ENCODE measurements at regions not wholly inside any gene's neighbourhood (a gene's known extent, or its start where the extent isn't known, plus 50 kb on each side); places are given as distances from the start of the nearest gene placed in this dataset.

- no peak for DNase-seq
These were observed 141.2 kb upstream of the RPL38 start for GRCh38 chr17:74062234-74062633.

- DNase-seq = no peak
These were observed 140.0 kb upstream of the RPL38 start for GRCh38 chr17:74063439-74063838.

GRCh38 chr17:74070374-74070773 is 133.1 kb upstream of the RPL38 start:
- DNase-seq = no peak

GRCh38 chr17:74070998-74071679 is 132.3 kb upstream of the RPL38 start:
- no peak for DNase-seq

GRCh38 chr17:74072340-74072739 is 131.1 kb upstream of the RPL38 start:
- no peak for DNase-seq

- DNase-seq = no peak
These were observed 127.0 kb upstream of the RPL38 start for GRCh38 chr17:74076446-74076845.

- no peak for DNase-seq
These were observed 126.2 kb upstream of the RPL38 start for GRCh38 chr17:74077231-74077630.

GRCh38 chr17:74078363-74078941 is 125.0 kb upstream of the RPL38 start:
- no peak for DNase-seq

- no peak for DNase-seq
These were observed 123.8 kb upstream of the RPL38 start for GRCh38 chr17:74079537-74080300.

GRCh38 chr17:74080656-74081582 is 122.6 kb upstream of the RPL38 start:
- no peak for DNase-seq

GRCh38 chr17:74082886-74083285 is 120.6 kb upstream of the RPL38 start:
- DNase-seq = no peak

- no peak for DNase-seq
These were observed 120.2 kb upstream of the RPL38 start for GRCh38 chr17:74083321-74083720.

- DNase-seq = no peak
These were observed 118.0 kb upstream of the RPL38 start for GRCh38 chr17:74085434-74085833.

- no peak for DNase-seq
These were observed 116.4 kb upstream of the RPL38 start for GRCh38 chr17:74087002-74087585.

- no peak for DNase-seq
These were observed 115.1 kb upstream of the RPL38 start for GRCh38 chr17:74088285-74088933.

- DNase-seq = no peak
These were observed 114.5 kb upstream of the RPL38 start for GRCh38 chr17:74088934-74089329.

- DNase-seq = no peak
These were observed 114.1 kb upstream of the RPL38 start for GRCh38 chr17:74089380-74089779.

- peak; percentile 34 for DNase-seq
These were observed 113.5 kb upstream of the RPL38 start for GRCh38 chr17:74089869-74090464.

- DNase-seq = no peak
These were observed 108.8 kb upstream of the RPL38 start for GRCh38 chr17:74094651-74095050.

- DNase-seq = no peak
These were observed 107.0 kb upstream of the RPL38 start for GRCh38 chr17:74096456-74096855.

- no peak for DNase-seq
These were observed 105.9 kb upstream of the RPL38 start for GRCh38 chr17:74097450-74098135.
